Left cardiac atrium (tissue), 4 donors: ENCODE measurements at regions not wholly inside any gene's neighbourhood (a gene's known extent, or its start where the extent isn't known, plus 50 kb on each side); places are given as distances from the start of the nearest gene placed in this dataset.
"Not testable (repeated sequence)": the region's sequence is repeated elsewhere in the genome, so short reads cannot be mapped to it uniquely, and the experiment has no call there.

ENCODE experiments used
- ATAC-seq, 2 donors: fragments of 200-7000 bp; cut with Tn5 transposase; one replicate each; pipeline ENCODE4 v1.9.1; 2020; ENCODE audit warnings: mild to moderate bottlenecking in 2 of 2, moderate library complexity in 2 of 2
- DNase-seq: peaks from one replicate; pipeline ENCODE4 v3.0.0-alpha.2; 2020
- intact Hi-C, 2 donors: fragments of 100-400 bp; cut with DNase I; formaldehyde crosslinking; loops; one replicate each; pipeline versions ENCODE4 v1.14.1 to v1.15.1; 2022 to 2023
- donor health status: DM: no; HTN: yes; CAD: no.
- donor health status: DM: no; HTN: yes; CAD: no; lungs with severe emphysema.
- donor health status: DM: yes; HTN: yes; CAD: no.
- donor health status: Dilated cardiomyopathy.

DNA sequence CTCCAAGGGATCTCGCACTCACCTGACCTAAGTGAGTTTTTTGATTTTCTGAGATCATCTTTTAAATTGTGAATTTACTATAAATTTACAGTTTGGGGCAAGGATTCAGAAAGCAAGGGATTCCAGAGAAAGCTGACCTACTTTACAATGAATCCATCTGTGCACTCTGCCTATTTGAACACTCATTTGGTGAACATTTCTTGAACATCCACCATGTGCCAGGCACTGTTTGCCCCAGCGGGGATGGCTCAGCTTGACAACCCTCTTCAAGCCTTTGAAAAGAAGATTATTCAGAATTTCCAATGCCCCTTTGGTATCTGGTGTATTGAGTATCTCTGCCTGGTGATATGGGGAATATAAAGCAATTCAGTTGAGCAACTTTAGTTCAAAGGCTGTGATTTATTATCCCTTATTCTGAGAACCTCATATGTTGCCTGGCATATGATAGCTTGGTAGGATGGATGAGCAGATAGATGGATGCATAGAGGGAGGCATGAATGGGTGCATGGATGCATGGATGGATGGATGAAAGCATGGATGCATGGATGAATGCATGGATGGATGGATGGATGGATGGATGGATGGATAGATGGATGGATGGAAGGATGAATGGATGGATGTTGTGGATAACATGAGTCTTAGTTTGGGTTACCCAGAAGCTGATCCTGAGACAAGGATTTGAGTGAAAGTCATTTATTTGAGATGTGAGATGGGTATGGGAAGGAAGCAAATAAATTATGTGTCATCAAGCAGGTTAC, 149.7 kb upstream of the ZNF366 start:
- intact Hi-C loops = no loop called here
- no peak for DNase-seq
- no peak for ATAC-seq

DNA sequence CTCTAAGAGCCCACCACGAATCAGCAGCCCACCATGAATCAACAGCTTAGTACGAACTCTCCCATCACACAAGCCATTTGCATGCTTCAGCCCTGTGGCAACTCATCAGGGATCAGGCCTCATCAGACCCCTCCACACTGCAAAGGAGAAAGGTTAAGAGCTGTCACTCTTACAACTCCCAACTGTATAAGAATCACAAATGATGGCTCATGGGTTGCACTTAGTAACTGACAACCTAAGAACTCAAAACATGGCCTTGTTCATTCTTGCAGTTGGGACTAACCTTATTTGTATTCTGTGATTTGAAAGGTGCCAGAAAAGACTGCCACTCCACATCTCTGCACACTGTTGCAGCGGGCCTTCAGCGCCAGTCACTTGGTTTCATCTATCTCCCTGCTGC, 149.1 kb upstream of the ZNF366 start:
- DNase-seq = no peak
- intact Hi-C loops = no loop called here
- no peak for ATAC-seq

DNA sequence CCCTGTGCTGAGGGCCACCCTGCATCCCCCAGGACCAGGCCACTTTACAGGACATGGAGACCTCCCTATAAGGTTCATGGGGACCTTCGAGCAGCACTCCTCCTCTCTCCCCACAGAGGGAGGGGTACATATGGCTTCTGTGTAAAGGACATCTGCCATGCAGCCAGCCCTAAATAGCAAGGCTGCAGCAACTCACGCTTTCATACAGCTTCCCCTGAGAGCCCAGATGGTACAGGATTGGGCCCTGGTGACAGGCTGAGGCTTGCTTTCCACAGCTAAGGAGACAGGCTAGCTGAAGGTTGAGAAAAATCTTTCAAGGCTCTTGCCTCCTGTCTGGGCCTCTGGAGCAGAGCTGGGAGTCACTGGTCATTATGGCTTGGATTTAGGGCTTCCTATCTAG, 147.0 kb upstream of the ZNF366 start:
- intact Hi-C loops = no loop called here
- no peak for DNase-seq
- ATAC-seq = no peak

DNA sequence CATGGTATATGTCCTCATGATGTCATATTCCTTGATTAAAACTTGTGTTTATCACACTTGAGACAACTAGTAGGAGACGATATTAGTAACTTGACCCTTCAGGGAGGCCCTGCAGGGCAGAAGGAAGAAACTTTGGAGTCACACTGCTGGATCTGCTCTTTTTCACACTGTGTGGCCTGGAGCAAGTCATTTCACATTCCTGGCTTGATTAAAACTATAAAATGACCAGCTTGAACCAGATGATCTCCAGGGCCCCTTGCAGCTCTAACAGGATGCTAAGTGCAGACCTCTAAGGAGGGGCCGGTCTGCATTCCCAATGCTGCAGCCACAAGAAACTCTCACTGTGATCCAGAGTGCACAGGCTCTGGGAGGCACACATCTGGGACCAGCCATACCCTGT, 146.4 kb upstream of the ZNF366 start:
- ATAC-seq = no peak
- intact Hi-C loops = no loop called here
- no peak for DNase-seq

DNA sequence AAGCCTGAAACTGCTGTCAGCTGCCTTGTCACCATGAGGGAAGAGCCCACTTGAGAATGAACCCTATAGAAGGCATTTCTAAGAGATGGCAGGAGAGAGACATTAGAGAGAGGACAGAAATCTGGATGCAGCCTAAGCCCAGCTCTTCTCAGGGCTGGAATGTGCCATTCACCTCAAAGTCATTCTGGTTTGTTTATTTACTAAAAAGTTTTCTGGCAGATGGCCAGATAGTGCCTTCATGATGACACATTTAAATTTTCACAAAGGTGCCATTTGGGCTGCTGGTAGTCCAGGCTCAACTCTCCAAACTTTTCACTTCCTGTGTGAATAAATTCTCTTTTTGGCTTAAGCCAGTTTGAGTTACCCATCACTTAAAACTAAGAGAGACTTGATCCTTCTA, 144.6 kb upstream of the ZNF366 start:
- intact Hi-C loops = no loop called here
- DNase-seq (no peak), ATAC-seq (no peak)

DNA sequence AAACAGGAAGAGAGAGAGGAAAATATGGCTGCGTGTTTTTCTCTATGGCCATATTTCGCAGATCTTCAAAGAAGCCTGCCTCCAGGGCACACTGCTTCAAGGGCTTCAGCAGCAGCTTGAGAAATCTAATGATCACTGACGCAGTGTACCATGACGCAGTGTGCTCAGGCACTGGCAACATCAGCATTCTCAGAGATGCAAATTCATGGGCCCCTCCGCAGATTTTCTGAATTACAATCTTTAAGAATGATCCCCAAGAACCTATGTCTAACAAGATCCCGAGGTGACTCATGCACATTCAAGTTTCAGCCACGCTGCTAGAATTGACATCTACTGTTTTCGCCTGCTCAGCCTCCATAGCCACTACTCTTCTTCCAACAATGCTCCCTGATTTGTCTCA, 143.9 kb upstream of the ZNF366 start:
- no peak for DNase-seq
- no peak for ATAC-seq
- intact Hi-C loops = no loop called here

DNA sequence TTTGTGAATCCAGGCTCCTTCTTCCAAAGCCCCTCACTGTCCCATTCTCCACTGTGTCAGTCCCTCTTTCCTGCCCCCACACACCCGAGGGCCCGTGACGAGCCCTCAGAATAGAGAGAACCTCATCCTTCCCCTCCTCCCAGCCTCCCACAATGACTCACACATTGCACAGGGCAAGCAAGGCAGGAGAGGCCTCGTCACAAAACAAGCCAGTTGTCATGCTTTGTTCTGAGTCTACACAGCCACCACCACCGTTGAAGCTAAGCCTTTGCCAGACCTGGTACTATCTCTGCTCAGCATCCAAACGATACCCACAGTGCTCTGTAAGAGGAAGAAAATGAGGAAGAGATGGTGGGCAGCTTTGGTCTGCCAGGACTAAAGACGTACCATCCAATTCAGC, 142.2 kb upstream of the ZNF366 start:
- no peak for ATAC-seq

DNA sequence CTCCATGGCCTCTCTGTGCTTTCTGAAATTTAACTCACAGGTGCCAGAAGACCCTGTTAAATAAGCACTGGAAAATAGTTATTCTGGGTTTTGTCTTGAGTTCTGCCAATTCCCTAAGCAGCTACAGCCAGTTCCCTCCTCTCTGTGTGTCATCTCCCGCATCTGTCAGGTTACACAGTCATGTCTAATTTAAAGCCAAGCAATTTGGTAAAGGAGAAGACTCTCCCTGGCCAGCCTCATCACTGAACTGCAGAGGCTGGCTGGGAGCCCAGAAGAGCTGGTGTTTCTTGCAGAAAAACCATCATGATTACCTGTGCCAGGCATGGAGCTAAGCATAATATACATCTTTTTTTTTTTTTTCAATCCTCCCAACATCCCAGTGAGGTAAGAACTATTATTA, 141.3 kb upstream of the ZNF366 start:
- intact Hi-C loops = no loop called here
- ATAC-seq = peak in 1 of 2 donors; percentile 71
- DNase-seq = no peak

More for the DNA sequence above, 142.2 kb upstream of the ZNF366 start:
- intact Hi-C loops = no loop called here
- DNase-seq = no peak

DNA sequence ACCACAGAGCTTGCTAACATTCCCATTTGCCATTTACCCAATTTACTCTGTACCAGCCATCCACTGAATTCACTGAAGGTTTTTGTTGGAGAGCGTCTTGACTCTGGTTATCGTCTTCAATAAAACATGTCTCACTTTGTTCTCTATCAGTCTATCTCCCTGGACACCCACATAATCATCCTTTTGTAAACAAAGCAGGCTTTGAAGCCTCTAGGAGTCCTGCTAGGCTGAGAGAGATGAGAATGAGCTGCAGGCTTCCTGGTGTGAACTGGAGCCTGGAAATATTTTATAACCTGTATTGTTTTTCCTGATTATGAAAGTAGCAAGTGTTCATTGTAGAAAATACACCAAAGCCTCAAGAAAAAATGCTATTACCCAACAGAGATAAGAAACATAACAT, 140.6 kb upstream of the ZNF366 start:
- ATAC-seq (no peak), DNase-seq (no peak)
- intact Hi-C loops = no loop called here

DNA sequence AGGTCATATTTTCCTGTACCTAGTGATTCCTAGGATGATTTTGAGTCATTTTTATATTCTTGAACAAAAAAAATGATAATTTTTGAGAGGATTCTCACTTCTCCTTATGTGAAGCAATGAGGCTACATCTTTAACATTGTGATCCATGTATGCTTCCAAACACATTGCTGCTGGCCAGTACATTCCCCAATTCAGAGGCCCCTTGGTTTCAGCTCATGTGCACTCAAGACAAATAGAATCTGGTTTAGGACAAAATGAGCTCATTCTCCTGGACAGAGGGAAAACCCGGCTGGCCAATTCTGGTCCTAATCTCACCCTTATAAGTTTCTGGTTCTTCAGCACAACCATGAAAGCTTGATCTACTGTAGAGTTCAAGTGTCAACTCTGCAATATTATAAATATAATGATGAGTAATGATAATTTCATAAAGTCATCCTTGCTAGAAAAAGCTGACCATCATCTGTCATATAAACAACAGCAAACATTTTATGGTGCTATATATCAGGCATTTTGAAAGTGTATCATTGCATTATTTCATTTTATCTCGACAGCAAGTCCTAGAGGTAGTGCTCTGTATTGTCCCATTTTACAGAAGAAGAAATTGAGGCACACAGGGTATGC, 139.1 kb upstream of the ZNF366 start:
- intact Hi-C loops = no loop called here
- DNase-seq (no peak), ATAC-seq (no peak)

DNA sequence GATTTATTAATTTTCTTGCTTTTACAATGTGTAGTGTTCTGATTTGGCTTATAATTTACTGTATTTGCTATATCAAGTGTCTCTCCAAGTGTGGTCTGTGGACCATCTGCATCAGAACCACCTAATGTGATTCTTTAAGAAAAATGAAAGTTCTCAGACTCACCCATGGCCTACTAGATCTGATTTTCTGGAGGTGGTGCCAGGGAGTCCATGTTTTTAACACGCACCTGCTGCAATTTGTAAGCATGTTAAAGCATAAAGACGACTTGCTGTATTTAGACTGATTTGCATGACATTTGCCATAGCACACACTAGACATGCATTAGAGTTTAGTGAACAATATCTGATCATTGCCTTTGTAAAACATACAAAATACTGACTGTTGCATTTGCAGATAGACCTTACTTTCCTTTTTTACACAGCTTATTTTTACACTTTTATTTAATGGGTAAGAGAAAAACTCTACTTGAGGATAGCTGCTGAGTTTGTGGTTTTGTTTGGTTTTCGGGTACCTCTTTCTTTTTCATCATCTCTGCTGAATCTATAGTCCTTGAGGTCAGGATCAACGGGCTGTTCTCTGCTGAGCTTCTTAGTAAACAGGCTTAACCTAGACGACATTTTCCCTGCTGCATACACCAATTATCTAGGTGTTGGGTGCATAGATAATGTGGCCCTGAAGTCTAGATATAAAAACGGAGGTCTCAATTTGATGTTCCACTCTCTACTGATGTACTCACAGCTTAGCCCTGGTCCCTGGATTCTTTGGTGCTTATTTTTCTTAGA, 138.0 kb upstream of the ZNF366 start:
- intact Hi-C loops = no loop called here
- DNase-seq (no peak), ATAC-seq (no peak)

DNA sequence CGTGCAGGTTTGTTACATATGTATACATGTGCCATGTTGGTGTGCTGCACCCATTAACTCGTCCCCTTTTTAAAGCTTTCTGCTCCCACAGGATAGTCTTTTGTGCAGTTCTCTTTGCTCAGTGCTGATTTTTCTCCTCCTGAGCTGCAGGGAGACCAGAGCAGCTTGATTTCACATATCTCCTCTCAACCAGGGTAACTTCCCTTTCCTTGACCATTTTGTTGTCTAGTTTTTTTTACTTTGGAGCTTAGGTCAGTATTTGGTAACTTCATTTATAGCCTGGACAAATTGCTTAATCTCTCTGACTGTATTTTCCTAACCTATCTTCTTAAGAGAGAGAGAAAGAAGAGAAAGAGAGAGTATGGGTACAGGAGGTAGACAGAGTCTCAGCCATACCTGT, 137.1 kb upstream of the ZNF366 start:
- intact Hi-C loops = no loop called here
- DNase-seq = no peak
- ATAC-seq = no peak

DNA sequence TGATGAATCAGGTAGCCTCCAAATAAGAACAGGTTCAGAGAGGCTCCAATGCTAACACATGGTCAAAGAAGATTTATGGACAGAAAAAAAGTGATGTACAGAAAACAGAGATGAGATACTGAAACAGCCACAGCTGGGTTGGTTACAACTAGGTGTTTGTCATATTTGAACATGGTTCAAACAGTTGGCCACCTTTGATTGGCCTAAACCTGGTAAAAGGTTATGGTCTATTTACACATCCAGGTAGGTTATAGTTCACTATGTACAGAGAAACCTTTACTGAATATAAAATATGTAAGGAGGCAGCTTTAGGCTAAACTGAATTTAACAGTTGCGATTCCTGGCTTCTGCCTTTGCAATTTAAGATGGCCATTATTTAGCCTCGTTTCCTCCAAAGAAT, 134.0 kb upstream of the ZNF366 start:
- no peak for DNase-seq
- ATAC-seq = no peak
- intact Hi-C loops = no loop called here

DNA sequence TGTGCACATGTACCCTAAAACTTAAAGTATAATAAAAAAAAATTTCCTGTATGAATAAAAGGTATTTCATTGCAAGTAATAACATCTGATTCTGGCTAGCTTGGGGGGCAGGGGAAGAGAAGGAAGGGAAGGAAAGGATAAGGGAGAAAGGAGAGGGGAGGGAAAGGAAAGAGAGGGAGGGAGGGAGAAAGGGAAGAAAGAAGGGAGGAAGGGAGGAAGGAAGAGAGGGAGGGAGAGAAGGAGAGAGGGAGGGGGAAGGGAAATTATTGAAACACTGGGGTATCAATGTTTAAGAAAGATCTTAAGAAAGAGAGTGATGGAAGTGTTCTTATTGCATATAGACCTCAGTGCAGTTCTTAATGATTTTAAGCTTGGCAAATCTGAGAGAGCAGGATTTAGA, 129.8 kb upstream of the ZNF366 start:
- intact Hi-C loops = no loop called here
- DNase-seq (no peak), ATAC-seq (no peak)

DNA sequence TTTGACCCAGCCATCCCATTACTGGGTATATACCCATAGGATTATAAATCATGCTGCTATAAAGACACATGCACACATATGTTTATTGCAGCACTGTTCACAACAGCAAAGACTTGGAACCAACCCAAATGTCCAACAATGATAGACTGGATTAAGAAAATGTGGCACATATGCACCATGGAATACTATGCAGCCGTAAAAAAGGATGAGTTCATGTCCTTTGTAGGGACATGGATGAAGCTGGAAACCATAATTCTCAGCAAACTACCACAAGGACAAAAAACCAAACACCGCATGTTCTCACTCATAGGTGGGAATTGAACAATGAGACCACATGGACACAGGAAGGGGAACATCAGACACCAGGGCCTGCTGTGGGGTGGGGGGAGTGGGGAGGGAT, 129.4 kb upstream of the ZNF366 start:
- DNase-seq, intact Hi-C loops, ATAC-seq: not testable (repeated sequence)

DNA sequence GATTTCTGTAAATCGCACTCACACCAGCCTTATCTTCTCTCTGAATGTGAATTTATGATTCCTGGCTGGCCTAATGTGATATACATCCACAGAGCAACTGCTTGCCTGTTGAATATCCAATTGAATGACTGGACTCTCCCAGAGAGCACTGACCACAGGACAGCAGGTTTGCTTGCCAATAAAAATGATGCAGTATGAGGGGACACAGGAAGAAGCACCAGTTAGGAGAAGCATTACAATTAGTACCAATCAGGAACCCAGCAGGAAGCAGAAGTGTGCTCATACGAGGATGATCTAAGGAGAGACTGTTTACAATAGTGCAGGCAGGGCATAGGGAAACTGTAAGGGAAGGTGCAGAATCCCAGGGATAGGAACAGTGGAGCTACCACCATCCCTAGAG, 127.2 kb upstream of the ZNF366 start:
- no peak for ATAC-seq
- intact Hi-C loops = no loop called here

DNA sequence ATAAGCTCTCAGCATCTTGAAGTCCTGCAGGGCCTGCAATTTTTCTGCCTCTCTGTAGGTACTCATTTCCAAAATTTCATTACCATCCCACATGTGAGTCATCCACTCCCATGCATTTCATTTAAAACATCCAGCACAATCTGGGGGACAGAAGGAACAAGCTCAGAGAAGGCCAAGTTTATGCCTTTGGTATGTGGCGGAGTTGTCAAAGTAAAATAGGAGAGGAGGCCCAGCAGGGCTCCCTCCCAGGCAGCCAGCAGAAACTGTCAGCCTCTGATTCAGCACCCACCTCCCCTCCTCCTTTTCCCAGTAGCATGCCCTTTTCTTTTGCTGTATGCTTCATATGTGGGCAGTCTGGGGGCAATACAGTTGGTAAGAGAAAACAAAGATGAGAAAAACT, 126.4 kb upstream of the ZNF366 start:
- ATAC-seq (peak in 1 of 2 donors; percentile 71), DNase-seq (no peak)
- intact Hi-C loops = no loop called here

More for the DNA sequence above, 127.2 kb upstream of the ZNF366 start:
- no peak for DNase-seq

DNA sequence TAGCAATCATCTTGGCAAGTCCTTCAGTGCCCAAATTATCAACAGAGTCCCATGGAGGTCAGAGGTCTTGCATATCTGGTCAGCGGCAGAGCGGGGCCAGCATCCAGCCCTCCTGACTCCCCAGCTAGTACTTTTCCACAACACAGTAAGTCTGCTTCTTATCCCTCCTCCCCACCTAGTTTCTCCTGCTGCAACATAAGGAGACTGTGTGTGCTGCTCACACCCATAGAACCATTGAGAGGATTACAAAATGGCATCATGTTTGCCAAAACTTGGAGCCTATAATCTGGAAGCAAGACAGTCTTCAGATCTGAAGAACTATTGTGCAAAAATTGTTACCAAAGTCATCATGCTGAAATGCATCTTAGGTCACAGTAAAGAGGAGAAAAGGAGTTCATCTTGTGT, 125.8 kb upstream of the ZNF366 start:
- ATAC-seq (peak; percentile 71 to 77), DNase-seq (peak; percentile 43)

DNA sequence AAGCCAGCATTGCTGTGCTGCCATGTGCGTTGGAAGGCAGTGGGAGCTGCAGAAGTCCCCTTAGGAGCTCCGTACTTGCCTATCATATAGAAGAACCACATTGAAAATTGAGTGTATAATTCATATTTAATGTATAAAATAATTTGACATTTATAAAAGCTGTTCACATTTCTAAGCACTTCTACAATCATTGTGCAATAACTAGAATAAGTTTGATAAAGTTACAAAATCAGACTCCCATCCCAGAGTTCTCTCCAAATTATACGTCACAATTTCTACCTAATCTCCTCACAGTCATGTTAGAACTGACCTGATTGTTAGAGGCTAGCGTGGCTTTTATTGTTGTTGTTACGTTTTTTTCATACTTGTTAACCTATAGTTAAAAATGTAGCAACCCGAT, 123.5 kb upstream of the ZNF366 start:
- intact Hi-C loops = no loop called here
- no peak for DNase-seq

More for the DNA sequence above, 125.8 kb upstream of the ZNF366 start:
- intact Hi-C loops = no loop called here

DNA sequence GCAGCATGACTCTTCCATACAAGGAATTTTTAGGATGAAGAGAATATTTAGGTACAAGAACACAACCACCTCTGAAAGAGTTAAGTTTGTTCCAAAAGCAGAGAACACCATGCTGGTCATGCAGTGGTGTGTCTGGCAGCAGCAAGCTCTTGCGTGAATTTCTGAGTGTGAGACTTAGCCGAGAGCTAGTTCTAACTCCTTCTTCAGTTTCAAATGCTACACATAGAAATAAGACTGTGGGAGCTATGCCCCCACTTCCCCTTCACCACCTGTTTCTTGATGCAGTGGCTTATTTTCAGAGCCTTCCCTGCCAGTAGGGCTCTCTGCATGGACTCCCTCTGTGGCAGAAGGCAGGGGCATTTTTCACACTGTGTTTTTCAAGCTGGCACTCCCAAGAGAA, 122.9 kb upstream of the ZNF366 start:
- ATAC-seq (no peak), DNase-seq (no peak)
- intact Hi-C loops = no loop called here

More for the DNA sequence above, 123.5 kb upstream of the ZNF366 start:
- ATAC-seq = no peak
